ENCODE measurements at regions not wholly inside any gene's neighbourhood (a gene's known extent, or its start where the extent isn't known, plus 50 kb on each side); places are given as distances from the start of the nearest gene placed in this dataset.

DNA sequence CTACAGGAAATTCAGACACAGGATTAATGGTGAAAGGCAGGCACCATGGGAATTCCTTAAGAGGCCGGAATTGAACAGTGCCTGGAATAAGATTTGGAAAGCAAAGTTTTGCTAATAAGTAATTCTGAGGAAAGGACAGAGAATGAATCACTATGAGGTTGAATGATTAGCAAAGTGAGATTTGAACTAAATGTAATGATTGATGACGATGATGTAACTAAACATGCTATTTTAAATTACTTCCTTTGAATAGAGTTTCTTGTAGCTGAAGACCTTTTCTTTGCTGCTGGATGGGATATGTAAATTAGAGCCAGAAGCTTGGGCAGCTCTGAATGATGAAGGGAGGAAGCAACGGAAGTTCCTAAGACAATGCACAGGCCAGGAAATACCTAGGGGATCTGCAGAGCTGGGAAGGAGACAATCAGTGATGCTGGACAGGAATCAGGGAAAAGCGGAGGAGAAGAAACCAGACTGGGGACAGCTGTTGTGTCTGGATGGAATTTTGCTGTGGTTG, 482.0 kb downstream of the PSAT1 start:
- WGBS (ENCODE audit: insufficient coverage) = 89% methylated on average over 3 of the region's 4 CpGs
- POLR2A ChIA-PET = no interaction called here
- H3K9me3 ChIP-seq (ENCODE audit: control extremely low read depth in 1 of 5, control insufficient read depth in 4 of 5, insufficient read depth in 2 of 5, low read depth in 1 of 5, low read length in 4 of 5) = no peaks in the 10 kb centered on the region

DNA sequence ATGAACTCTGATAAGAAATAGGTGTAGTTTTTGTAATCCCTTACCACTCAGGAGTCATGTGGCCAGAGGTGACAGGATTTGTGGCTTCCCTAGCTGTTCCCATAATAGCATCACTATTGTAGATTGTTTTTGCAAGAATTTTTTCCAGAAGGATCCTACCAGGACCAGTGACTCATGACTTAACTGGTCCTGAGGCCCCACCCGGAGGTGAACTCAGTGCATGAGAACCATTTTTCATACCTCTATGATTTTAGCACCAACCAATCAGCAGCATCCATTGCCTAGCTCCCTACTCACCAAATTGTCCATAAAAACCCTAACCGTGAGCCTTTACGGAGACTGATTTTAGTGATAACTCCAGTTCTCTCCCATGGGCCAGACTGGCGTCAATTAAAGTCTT, 484.8 kb downstream of the PSAT1 start:
- Histone ChIP-seq H3K36me3 (ENCODE audit: control insufficient read depth in 4 of 4, insufficient read depth in 4 of 4, low read length in 3 of 4) (no peaks in the 10 kb centered on the region), H3K27ac (ENCODE audit: insufficient read depth in 1 of 2, low read depth in 1 of 2, low read length in 2 of 2, poor library complexity in 1 of 2, severe bottlenecking in 2 of 2) (no peak overlapping the region), H3K4me3 (ENCODE audit: control insufficient read depth in 1 of 7, extremely low read depth in 1 of 7, insufficient read depth in 4 of 7, low read depth in 2 of 7, low read length in 6 of 7) (no peak overlapping the region), H3K9me3 (ENCODE audit: control extremely low read depth in 1 of 5, control insufficient read depth in 4 of 5, insufficient read depth in 2 of 5, low read depth in 1 of 5, low read length in 4 of 5) (no peaks in the 10 kb centered on the region), H3K4me1 (ENCODE audit: control extremely low read depth in 1 of 4, control insufficient read depth in 4 of 4, insufficient read depth in 4 of 4, low read length in 3 of 4) (peaks cover 0 to 10% (median 0%) of the 10 kb centered on the region in 4 experiments), H3K27me3 (replicated peaks in 2 of 5; ENCODE audit: control insufficient read depth in 4 of 5, insufficient read depth in 5 of 5, low read length in 4 of 5) (no peaks in the 10 kb centered on the region)
- ChIA-PET POLR2A (no interaction called here), CTCF (interaction anchor here (1.1 kb wide), 1 partner anchor 51 kb away, joined by 3 read pairs; no protein-coding TSS in a partner anchor)
- no peak for DNase-seq
- 80% methylated on average over 1 of the region's 4 CpGs for WGBS (ENCODE audit: insufficient coverage)

More for the DNA sequence above, 482.0 kb downstream of the PSAT1 start:
- Histone ChIP-seq H3K27me3 (replicated peaks in 2 of 5; ENCODE audit: control insufficient read depth in 4 of 5, insufficient read depth in 5 of 5, low read length in 4 of 5) (peaks cover 0 to 3% (median 0%) of the 10 kb centered on the region in 5 experiments), H3K4me1 (ENCODE audit: control extremely low read depth in 1 of 4, control insufficient read depth in 4 of 4, insufficient read depth in 4 of 4, low read length in 3 of 4) (peaks cover 0 to 13% (median 0%) of the 10 kb centered on the region in 4 experiments), H3K27ac (ENCODE audit: insufficient read depth in 1 of 2, low read depth in 1 of 2, low read length in 2 of 2, poor library complexity in 1 of 2, severe bottlenecking in 2 of 2) (no peak overlapping the region), H3K4me3 (ENCODE audit: control insufficient read depth in 1 of 7, extremely low read depth in 1 of 7, insufficient read depth in 4 of 7, low read depth in 2 of 7, low read length in 6 of 7) (no peak overlapping the region), H3K36me3 (ENCODE audit: control insufficient read depth in 4 of 4, insufficient read depth in 4 of 4, low read length in 3 of 4) (no peaks in the 10 kb centered on the region)
- DNase-seq = no peak
- CTCF ChIA-PET = no interaction called here

DNA sequence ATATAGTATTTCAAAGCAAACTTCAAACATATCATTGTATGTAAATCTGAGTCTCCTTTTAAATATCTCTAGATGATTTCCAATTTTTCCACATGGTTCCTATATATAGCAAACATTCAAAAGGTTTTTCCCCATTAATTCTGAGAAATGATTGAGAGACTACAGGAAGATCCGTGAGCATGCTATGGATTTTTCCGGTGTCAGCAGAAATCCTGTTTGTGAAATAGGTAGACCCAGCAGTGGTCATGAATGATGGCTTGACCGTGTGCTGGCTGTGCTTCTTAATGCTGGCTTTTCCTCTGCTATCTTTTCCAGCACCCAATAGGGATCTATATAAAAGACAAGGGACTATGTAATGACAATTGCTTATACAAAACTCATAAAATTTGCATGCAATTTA, 485.3 kb downstream of the PSAT1 start:
- Histone ChIP-seq H3K36me3 (ENCODE audit: control insufficient read depth in 4 of 4, insufficient read depth in 4 of 4, low read length in 3 of 4) (no peaks in the 10 kb centered on the region), H3K4me1 (ENCODE audit: control extremely low read depth in 1 of 4, control insufficient read depth in 4 of 4, insufficient read depth in 4 of 4, low read length in 3 of 4) (peaks cover 0 to 6% (median 0%) of the 10 kb centered on the region in 4 experiments), H3K27me3 (replicated peaks in 2 of 5; ENCODE audit: control insufficient read depth in 4 of 5, insufficient read depth in 5 of 5, low read length in 4 of 5) (no peaks in the 10 kb centered on the region), H3K27ac (ENCODE audit: insufficient read depth in 1 of 2, low read depth in 1 of 2, low read length in 2 of 2, poor library complexity in 1 of 2, severe bottlenecking in 2 of 2) (no peak overlapping the region), H3K9me3 (ENCODE audit: control extremely low read depth in 1 of 5, control insufficient read depth in 4 of 5, insufficient read depth in 2 of 5, low read depth in 1 of 5, low read length in 4 of 5) (no peaks in the 10 kb centered on the region), H3K4me3 (ENCODE audit: control insufficient read depth in 1 of 7, extremely low read depth in 1 of 7, insufficient read depth in 4 of 7, low read depth in 2 of 7, low read length in 6 of 7) (no peak overlapping the region)
- CTCF ChIA-PET = no interaction called here
- 100% methylated on average over 2 of the region's 3 CpGs for WGBS (ENCODE audit: insufficient coverage)
- DNase-seq = no peak
- POLR2A ChIA-PET = no interaction called here

DNA sequence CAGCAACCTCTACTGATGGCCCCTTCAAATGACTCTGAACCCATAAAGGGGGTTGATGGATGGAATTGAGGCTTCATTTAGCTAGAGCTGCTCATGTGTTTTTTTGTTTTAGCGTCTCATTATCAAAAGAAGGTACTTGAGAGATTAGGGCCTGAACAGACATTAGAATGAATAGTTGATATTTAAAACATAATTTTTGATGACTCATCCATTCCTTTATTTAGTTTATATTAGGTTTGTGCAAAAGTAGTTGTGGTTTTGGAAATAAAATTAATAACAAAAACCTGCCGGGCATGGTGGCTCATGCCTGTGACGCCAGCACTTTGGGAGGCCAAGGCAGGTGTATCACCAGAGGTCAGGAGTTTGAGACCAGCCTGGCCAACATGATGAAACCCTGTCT, 485.9 kb downstream of the PSAT1 start:
- Histone ChIP-seq H3K4me3 (ENCODE audit: control insufficient read depth in 1 of 7, extremely low read depth in 1 of 7, insufficient read depth in 4 of 7, low read depth in 2 of 7, low read length in 6 of 7) (no peak overlapping the region), H3K27me3 (replicated peaks in 2 of 5; ENCODE audit: control insufficient read depth in 4 of 5, insufficient read depth in 5 of 5, low read length in 4 of 5) (no peaks in the 10 kb centered on the region), H3K27ac (ENCODE audit: insufficient read depth in 1 of 2, low read depth in 1 of 2, low read length in 2 of 2, poor library complexity in 1 of 2, severe bottlenecking in 2 of 2) (no peak overlapping the region), H3K9me3 (ENCODE audit: control extremely low read depth in 1 of 5, control insufficient read depth in 4 of 5, insufficient read depth in 2 of 5, low read depth in 1 of 5, low read length in 4 of 5) (no peaks in the 10 kb centered on the region), H3K36me3 (ENCODE audit: control insufficient read depth in 4 of 4, insufficient read depth in 4 of 4, low read length in 3 of 4) (no peaks in the 10 kb centered on the region), H3K4me1 (ENCODE audit: control extremely low read depth in 1 of 4, control insufficient read depth in 4 of 4, insufficient read depth in 4 of 4, low read length in 3 of 4) (no peaks in the 10 kb centered on the region)
- DNase-seq = no peak
- WGBS (ENCODE audit: insufficient coverage) = 100% methylated on average over 1 of the region's 3 CpGs
- POLR2A ChIA-PET = interaction anchor here (0.7 kb wide), 1 partner anchor 169 kb away, joined by 3 read pairs; no protein-coding TSS in a partner anchor
- CTCF ChIA-PET = no interaction called here

DNA sequence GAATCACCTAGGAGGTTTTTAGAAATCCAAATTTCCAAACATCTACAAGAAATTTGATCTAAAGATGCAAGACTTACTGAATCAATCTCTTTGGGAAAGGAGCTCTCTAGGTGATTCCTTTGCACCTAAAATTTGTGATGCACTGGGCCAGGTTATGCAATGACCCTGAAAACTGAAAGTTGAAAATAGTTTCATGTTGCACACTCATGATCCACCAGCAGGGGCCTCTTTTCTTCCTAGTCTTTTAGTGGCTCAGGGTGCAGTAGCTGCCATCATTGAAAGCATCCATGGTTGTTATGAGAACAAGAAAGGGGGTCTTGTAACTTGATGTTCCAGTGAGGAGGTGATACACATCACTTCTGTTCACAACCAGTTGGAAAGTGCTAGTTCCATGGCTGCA, 486.8 kb downstream of the PSAT1 start:
- Histone ChIP-seq H3K9me3 (ENCODE audit: control extremely low read depth in 1 of 5, control insufficient read depth in 4 of 5, insufficient read depth in 2 of 5, low read depth in 1 of 5, low read length in 4 of 5) (no peaks in the 10 kb centered on the region), H3K36me3 (ENCODE audit: control insufficient read depth in 4 of 4, insufficient read depth in 4 of 4, low read length in 3 of 4) (no peaks in the 10 kb centered on the region), H3K27ac (ENCODE audit: insufficient read depth in 1 of 2, low read depth in 1 of 2, low read length in 2 of 2, poor library complexity in 1 of 2, severe bottlenecking in 2 of 2) (no peak overlapping the region), H3K27me3 (replicated peaks in 2 of 5; ENCODE audit: control insufficient read depth in 4 of 5, insufficient read depth in 5 of 5, low read length in 4 of 5) (no peaks in the 10 kb centered on the region), H3K4me3 (ENCODE audit: control insufficient read depth in 1 of 7, extremely low read depth in 1 of 7, insufficient read depth in 4 of 7, low read depth in 2 of 7, low read length in 6 of 7) (no peak overlapping the region), H3K4me1 (ENCODE audit: control extremely low read depth in 1 of 4, control insufficient read depth in 4 of 4, insufficient read depth in 4 of 4, low read length in 3 of 4) (no peaks in the 10 kb centered on the region)
- POLR2A ChIA-PET = no interaction called here
- DNase-seq = no peak
- CTCF ChIA-PET = no interaction called here

DNA sequence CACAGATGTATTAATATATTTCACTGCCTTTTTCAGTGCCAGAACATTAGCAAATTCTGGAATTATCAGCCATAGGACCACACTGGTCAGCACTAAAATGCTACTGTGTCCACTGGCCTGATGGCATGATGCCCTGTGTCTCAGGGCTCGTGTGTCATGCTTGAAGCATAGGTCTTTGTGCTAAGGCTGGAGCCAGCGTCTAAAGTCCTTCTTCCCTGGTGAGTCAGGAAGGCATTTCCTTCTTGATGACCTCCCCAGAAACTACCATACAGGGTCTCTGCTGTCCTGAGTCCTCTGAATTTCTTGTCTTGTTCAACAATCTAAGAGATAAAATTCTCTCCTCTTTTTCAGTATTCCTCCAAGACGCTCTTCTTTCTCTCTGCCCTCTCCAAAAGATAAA, 489.9 kb downstream of the PSAT1 start:
- no peak overlapping the region for H3K27ac ChIP-seq (ENCODE audit: insufficient read depth in 1 of 2, low read depth in 1 of 2, low read length in 2 of 2, poor library complexity in 1 of 2, severe bottlenecking in 2 of 2)
- no peaks in the 10 kb centered on the region for H3K36me3 ChIP-seq (ENCODE audit: control insufficient read depth in 4 of 4, insufficient read depth in 4 of 4, low read length in 3 of 4)
- CTCF ChIA-PET = no interaction called here
- H3K4me1 ChIP-seq (ENCODE audit: control extremely low read depth in 1 of 4, control insufficient read depth in 4 of 4, insufficient read depth in 4 of 4, low read length in 3 of 4) = no peaks in the 10 kb centered on the region
- H3K9me3 ChIP-seq (ENCODE audit: control extremely low read depth in 1 of 5, control insufficient read depth in 4 of 5, insufficient read depth in 2 of 5, low read depth in 1 of 5, low read length in 4 of 5) = peaks cover 0 to 2% (median 0%) of the 10 kb centered on the region in 5 experiments
- no peak for DNase-seq
- POLR2A ChIA-PET = no interaction called here
- WGBS (ENCODE audit: insufficient coverage) = 96% methylated on average over 2 of the region's 3 CpGs
- no peak overlapping the region for H3K4me3 ChIP-seq (ENCODE audit: control insufficient read depth in 1 of 7, extremely low read depth in 1 of 7, insufficient read depth in 4 of 7, low read depth in 2 of 7, low read length in 6 of 7)
- H3K27me3 ChIP-seq (replicated peaks in 2 of 5; ENCODE audit: control insufficient read depth in 4 of 5, insufficient read depth in 5 of 5, low read length in 4 of 5) = no peaks in the 10 kb centered on the region

DNA sequence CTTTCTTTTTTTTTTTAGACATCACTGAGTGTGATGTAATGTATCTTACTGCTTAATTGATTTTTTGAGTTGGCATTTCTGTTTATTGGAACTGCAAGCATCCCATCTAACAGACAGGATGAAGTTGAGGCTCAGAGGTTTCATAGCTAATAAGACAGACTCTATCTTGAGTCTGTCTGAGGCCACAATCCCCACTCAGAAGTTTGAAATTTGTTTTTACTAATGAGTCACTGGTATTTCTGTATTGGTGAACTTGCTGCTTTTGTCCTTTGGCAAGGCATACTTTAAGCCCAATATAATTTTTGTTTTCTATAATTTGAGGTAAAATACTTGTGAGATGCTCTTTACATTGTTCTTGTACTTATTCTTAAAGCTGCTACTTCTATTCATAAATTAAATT, 491.2 kb downstream of the PSAT1 start:
- no peak overlapping the region for H3K4me3 ChIP-seq (ENCODE audit: control insufficient read depth in 1 of 7, extremely low read depth in 1 of 7, insufficient read depth in 4 of 7, low read depth in 2 of 7, low read length in 6 of 7)
- H3K36me3 ChIP-seq (ENCODE audit: control insufficient read depth in 4 of 4, insufficient read depth in 4 of 4, low read length in 3 of 4) = no peaks in the 10 kb centered on the region
- H3K4me1 ChIP-seq (ENCODE audit: control extremely low read depth in 1 of 4, control insufficient read depth in 4 of 4, insufficient read depth in 4 of 4, low read length in 3 of 4) = no peaks in the 10 kb centered on the region
- no peaks in the 10 kb centered on the region for H3K27me3 ChIP-seq (replicated peaks in 2 of 5; ENCODE audit: control insufficient read depth in 4 of 5, insufficient read depth in 5 of 5, low read length in 4 of 5)
- POLR2A ChIA-PET = no interaction called here
- DNase-seq = no peak
- no peak overlapping the region for H3K27ac ChIP-seq (ENCODE audit: insufficient read depth in 1 of 2, low read depth in 1 of 2, low read length in 2 of 2, poor library complexity in 1 of 2, severe bottlenecking in 2 of 2)
- CTCF ChIA-PET = interaction anchor here (0.6 kb wide), 1 partner anchor 744 kb away, joined by 4 read pairs; no protein-coding TSS in a partner anchor
- H3K9me3 ChIP-seq (ENCODE audit: control extremely low read depth in 1 of 5, control insufficient read depth in 4 of 5, insufficient read depth in 2 of 5, low read depth in 1 of 5, low read length in 4 of 5) = peaks cover 0 to 2% (median 0%) of the 10 kb centered on the region in 5 experiments

Measured in common myeloid progenitor, CD34-positive (primary cell).